KMS-11 (cell line): ENCODE measurements at regions not wholly inside any gene's neighbourhood (a gene's known extent, or its start where the extent isn't known, plus 50 kb on each side); places are given as distances from the start of the nearest gene placed in this dataset.

Experiments
- H2AFZ ChIP-seq: fragments of 200-600 bp; sonication (generic); 2 replicates; pipeline ENCODE4 v1.6.1; 2016; ENCODE audit warnings: antibody characterized with exemption, mixed run types, low read depth
- H3K27ac ChIP-seq: fragments of 200-600 bp; sonication (generic); 2 replicates; pipeline ENCODE4 v1.6.1; 2016; ENCODE audit warnings: mild to moderate bottlenecking, mixed run types
- H3K27me3 ChIP-seq: fragments of 200-600 bp; sonication (generic); 2 replicates; pipeline ENCODE4 v1.6.1; 2017; ENCODE audit warnings: mild to moderate bottlenecking, low read depth, mixed run types, moderate library complexity; ENCODE audit not compliant: insufficient read depth
- H3K36me3 ChIP-seq: fragments of 200-600 bp; sonication (generic); 2 replicates; pipeline ENCODE4 v1.6.1; 2017; ENCODE audit warnings: mild to moderate bottlenecking, mixed run types; ENCODE audit not compliant: insufficient read depth
- H3K4me1 ChIP-seq: fragments of 200-600 bp; sonication (generic); 2 replicates; pipeline ENCODE4 v1.6.1; 2016; ENCODE audit warnings: mild to moderate bottlenecking, low read depth, mixed run types; ENCODE audit not compliant: poor library complexity, severe bottlenecking
- H3K4me2 ChIP-seq: fragments of 200-600 bp; sonication (generic); 2 replicates; pipeline ENCODE4 v1.7.0; 2016; ENCODE audit warnings: mild to moderate bottlenecking, mixed run types
- H3K4me3 ChIP-seq: fragments of 200-600 bp; sonication (generic); IDR thresholded peaks from 2 replicates; pipeline ENCODE4 v1.6.1; 2017; ENCODE audit warnings: low read depth, low read length, mixed read lengths; ENCODE audit not compliant: insufficient read depth
- H3K79me2 ChIP-seq: fragments of 200-600 bp; sonication (generic); 2 replicates; pipeline ENCODE4 v1.6.1; 2016; ENCODE audit warnings: low read depth, mixed run types; ENCODE audit not compliant: insufficient read depth
- H3K9ac ChIP-seq: fragments of 200-600 bp; sonication (generic); 2 replicates; pipeline ENCODE4 v1.6.1; 2016; ENCODE audit warnings: mild to moderate bottlenecking, mixed run types
- H4K20me1 ChIP-seq: fragments of 200-600 bp; sonication (generic); 2 replicates; pipeline ENCODE4 v1.6.1; 2016; ENCODE audit warnings: mild to moderate bottlenecking, mixed run types; ENCODE audit not compliant: insufficient read depth
- CTCF ChIP-seq: fragments of 200-600 bp; sonication (generic); conservative IDR thresholded peaks from 2 replicates; pipeline ENCODE4 v1.6.1; 2017; ENCODE audit warnings: low read depth, mild to moderate bottlenecking, antibody characterized with exemption, low read length, moderate library complexity, mixed read lengths

- H3K4me3 ChIP-seq: no peak overlapping the region
- H3K36me3 ChIP-seq: no peaks in the 10 kb centered on the region
- no peak overlapping the region for H3K4me2 ChIP-seq
- no peaks in the 10 kb centered on the region for H3K79me2 ChIP-seq
- H4K20me1 ChIP-seq: no peaks in the 10 kb centered on the region
- peaks cover 8% of the 10 kb centered on the region for H3K4me1 ChIP-seq
- no peak overlapping the region for H3K27ac ChIP-seq
- TF ChIP-seq CTCF: no peak
- H3K27me3 ChIP-seq: no peaks in the 10 kb centered on the region
- no peak overlapping the region for H3K9ac ChIP-seq
- no peak overlapping the region for H2AFZ ChIP-seq
Measured at GRCh38 chr4:82031376-82031927, 342.3 kb downstream of the HNRNPD start.

GRCh38 chr4:82017680-82018079, 356.1 kb downstream of the HNRNPD start:
- Histone ChIP-seq H3K27me3 (no peaks in the 10 kb centered on the region), H3K4me1 (no peaks in the 10 kb centered on the region), H3K4me3 (no peak overlapping the region), H3K9ac (no peak overlapping the region), H3K4me2 (no peak overlapping the region), H4K20me1 (no peaks in the 10 kb centered on the region), H3K79me2 (no peaks in the 10 kb centered on the region), H3K36me3 (no peaks in the 10 kb centered on the region), H3K27ac (no peak overlapping the region), H2AFZ (no peak overlapping the region)
- no peak for TF ChIP-seq CTCF

GRCh38 chr4:82005158-82005557, 368.6 kb downstream of the HNRNPD start:
- no peaks in the 10 kb centered on the region for H3K79me2 ChIP-seq
- H3K4me3 ChIP-seq: no peak overlapping the region
- no peak overlapping the region for H3K9ac ChIP-seq
- H3K27ac ChIP-seq: no peak overlapping the region
- H3K27me3 ChIP-seq: no peaks in the 10 kb centered on the region
- no peak overlapping the region for H3K4me2 ChIP-seq
- H4K20me1 ChIP-seq: no peaks in the 10 kb centered on the region
- no peak overlapping the region for H2AFZ ChIP-seq
- H3K36me3 ChIP-seq: no peaks in the 10 kb centered on the region
- no peak for TF ChIP-seq CTCF
- H3K4me1 ChIP-seq: no peaks in the 10 kb centered on the region

- no peak overlapping the region for H3K4me2 ChIP-seq
- H2AFZ ChIP-seq: no peak overlapping the region
- no peak overlapping the region for H3K27ac ChIP-seq
- H3K36me3 ChIP-seq: no peaks in the 10 kb centered on the region
- H3K4me1 ChIP-seq: peaks cover 5% of the 10 kb centered on the region
- no peak for TF ChIP-seq CTCF
- no peak overlapping the region for H3K9ac ChIP-seq
- H3K4me3 ChIP-seq: no peak overlapping the region
- no peaks in the 10 kb centered on the region for H3K27me3 ChIP-seq
- no peaks in the 10 kb centered on the region for H4K20me1 ChIP-seq
- no peaks in the 10 kb centered on the region for H3K79me2 ChIP-seq
Measured at GRCh38 chr4:81997313-81997712, 376.5 kb downstream of the HNRNPD start.
